ENCODE measurements at regions not wholly inside any gene's neighbourhood (a gene's known extent, or its start where the extent isn't known, plus 50 kb on each side); places are given as distances from the start of the nearest gene placed in this dataset.

DNA sequence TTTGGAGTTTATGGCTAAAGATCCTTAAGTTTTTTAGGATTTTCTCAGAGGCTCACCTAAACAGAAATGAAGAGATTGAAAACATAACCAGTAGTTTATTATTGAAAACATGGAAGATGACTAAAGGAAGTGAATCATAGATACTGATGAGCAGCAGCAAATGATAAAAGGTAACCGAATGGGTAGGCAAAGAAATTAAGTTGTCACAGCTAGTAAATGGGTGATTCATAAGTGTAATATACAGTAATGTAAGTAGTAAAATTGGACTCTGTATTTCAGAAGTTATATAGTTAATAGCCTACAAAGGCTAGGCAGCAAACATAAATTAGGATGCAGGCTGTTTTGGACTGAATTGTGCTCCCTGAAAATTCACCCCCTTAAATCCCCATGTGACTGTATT is 59.0 kb upstream of the ADGRA3 start:
- Histone ChIP-seq H3K27ac (ENCODE audit: low read depth, low read length) (no peak overlapping the region), H3K79me2 (ENCODE audit: control insufficient read depth in 1 of 2, insufficient read depth in 2 of 2, low read length in 2 of 2) (no peaks in the 10 kb centered on the region), H3K23me2 (ENCODE audit: low read depth, low read length) (no peaks in the 10 kb centered on the region), H3K18ac (ENCODE audit: extremely low read depth, low read length) (no peak overlapping the region), H2BK120ac (replicated peaks; ENCODE audit: low read depth, low read length) (no peak overlapping the region), H3K79me1 (ENCODE audit: low read depth, low read length) (no peaks in the 10 kb centered on the region), H3K14ac (ENCODE audit: insufficient read length) (no peak overlapping the region), H3K9ac (replicated peaks in 1 of 4; ENCODE audit: extremely low read depth in 1 of 4, low read depth in 3 of 4, low read length in 3 of 4) (no peak overlapping the region), H4K91ac (replicated peaks; ENCODE audit: insufficient read length, low read length) (no peak overlapping the region), H3K4me2 (ENCODE audit: insufficient read depth in 1 of 2, low read depth in 2 of 2, low read length in 2 of 2) (no peak overlapping the region), H3K36me3 (ENCODE audit: control insufficient read depth in 2 of 4, insufficient read depth in 4 of 4, low read length in 3 of 4) (no peaks in the 10 kb centered on the region), H4K20me1 (replicated peaks in 1 of 2; ENCODE audit: control insufficient read depth in 1 of 2, insufficient read depth in 2 of 2, low read length in 2 of 2) (no peaks in the 10 kb centered on the region), H4K5ac (ENCODE audit: insufficient read length, low read depth, low read length) (no peak overlapping the region), H3K4ac (replicated peaks; ENCODE audit: insufficient read length, low read depth, low read length) (no peak overlapping the region), H2BK5ac (ENCODE audit: low read depth, low read length) (no peak overlapping the region), H2AFZ (ENCODE audit: low read length) (no peak overlapping the region), H3K56ac (replicated peaks; ENCODE audit: insufficient read length, low read depth, low read length) (no peak overlapping the region), H4K8ac (ENCODE audit: extremely low read depth, insufficient read depth, low read length) (no peak overlapping the region), H2BK20ac (ENCODE audit: low read length) (no peak overlapping the region), H2AK5ac (ENCODE audit: low read depth, low read length) (no peak overlapping the region), H3K4me3 (ENCODE audit: extremely low read depth in 1 of 4, insufficient read depth in 2 of 4, low read depth in 3 of 4, low read length in 4 of 4) (no peak overlapping the region), H2BK15ac (ENCODE audit: low read length) (no peak overlapping the region), H3K23ac (ENCODE audit: insufficient read length) (no peak overlapping the region), H3K9me3 (ENCODE audit: insufficient read depth in 2 of 2, low read depth in 1 of 2, low read length in 1 of 2) (0 out of 4 replicates have a peak, but pooled peaks cover 0 to 2% of the 10 kb centered on the region in 2 experiments), H3K4me1 (replicated peaks in 1 of 4; ENCODE audit: control insufficient read depth in 3 of 4, insufficient read depth in 4 of 4, low read length in 3 of 4) (no peaks in the 10 kb centered on the region), H2BK12ac (ENCODE audit: low read depth, low read length) (no peak overlapping the region), H3K27me3 (replicated peaks in 1 of 4; ENCODE audit: control insufficient read depth in 3 of 4, extremely low read depth in 1 of 4, insufficient read depth in 3 of 4, low read length in 3 of 4) (no peaks in the 10 kb centered on the region; a peak in 1 of 7 replicates)
- CTCF ChIA-PET (ENCODE audit: partially characterized antibody) = interaction anchor here (1.1 to 2.0 kb wide), 2 partner anchors 10 to 122 kb away, joined by 4 to 6 read pairs; no protein-coding TSS in a partner anchor
- WGBS, 2 experiments (ENCODE audit: extremely low coverage in 1 of 2, insufficient coverage in 1 of 2, insufficient read length in 1 of 2, insufficient replicate concordance in 2 of 2, low coverage in 1 of 2, low lambda C conversion rate in 2 of 2, missing lambda C conversion rate in 1 of 2) = 84% methylated on average over 1 of the region's 1 CpG; no CpG with 5 or more reads in 1 of the 2 experiments
- POLR2A ChIA-PET (ENCODE audit: partially characterized antibody) = no interaction called here
- FAIRE-seq (no peak), DNase-seq (ENCODE audit: low read depth in 1 of 2, low spot score in 2 of 2) (no peak)
- TF ChIP-seq, protein P1, sequence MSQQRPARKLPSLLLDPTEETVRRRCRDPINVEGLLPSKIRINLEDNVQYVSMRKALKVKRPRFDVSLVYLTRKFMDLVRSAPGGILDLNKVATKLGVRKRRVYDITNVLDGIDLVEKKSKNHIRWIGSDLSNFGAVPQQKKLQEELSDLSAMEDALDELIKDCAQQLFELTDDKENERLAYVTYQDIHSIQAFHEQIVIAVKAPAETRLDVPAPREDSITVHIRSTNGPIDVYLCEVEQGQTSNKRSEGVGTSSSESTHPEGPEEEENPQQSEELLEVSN (IDR thresholded peaks at IDR 0.05) = no peak
- no peak for TF ChIP-seq BCL11A (IDR thresholded peaks at IDR 0.05; ENCODE audit: low read depth in 2 of 2, low read length in 2 of 2)
- TF ChIP-seq ZNF274 (IDR thresholded peaks at IDR 0.05; ENCODE audit: borderline replicate concordance, extremely low read depth, low read length) = no peak
- TF ChIP-seq CREB1 (IDR thresholded peaks at IDR 0.05) = no peak
- TF ChIP-seq SIN3A (conservative IDR thresholded peaks at IDR 0.05 in 1 of 2, IDR thresholded peaks at IDR 0.05 in 1 of 2; ENCODE audit: low read depth in 1 of 2, low read length in 2 of 2) = no peak
- TF ChIP-seq SP4 (IDR thresholded peaks at IDR 0.05; ENCODE audit: low read length) = no peak
- no peak for TF ChIP-seq SP2 (IDR thresholded peaks at IDR 0.05; ENCODE audit: low read length)
- TF ChIP-seq EGR1 (IDR thresholded peaks at IDR 0.05; ENCODE audit: borderline replicate concordance, low read depth, low read length) = no peak

Measured in H1 (cell line).